WTC11 (cell line): ENCODE measurements at regions not wholly inside any gene's neighbourhood (a gene's known extent, or its start where the extent isn't known, plus 50 kb on each side); places are given as distances from the start of the nearest gene placed in this dataset.

Source experiments
- CTCF ChIP-seq: fragments of 200-600 bp; IDR thresholded peaks from 2 replicates; pipeline ENCODE4 v1.8.0; 2022; ENCODE audit warnings: antibody characterized with exemption
- FOXJ3 ChIP-seq: sonication (generic); formaldehyde crosslinking; IDR thresholded peaks from 2 replicates; pipeline ENCODE4 v1.9.0; 2021; ENCODE audit warnings: missing genetic modification reagents, mild to moderate bottlenecking, borderline replicate concordance
- FOXP1 ChIP-seq: sonication (generic); formaldehyde crosslinking; IDR thresholded peaks from 2 replicates; pipeline ENCODE4 v1.8.0; 2022; ENCODE audit warnings: missing genetic modification reagents, mild to moderate bottlenecking, moderate library complexity, borderline replicate concordance
- MXD4 ChIP-seq: fragments of 250-450 bp; sonication (Bioruptor Pico); IDR thresholded peaks from 2 replicates; pipeline ENCODE4 v1.8.0; 2021; ENCODE audit warnings: mild to moderate bottlenecking, moderate library complexity, borderline replicate concordance
- SMAD3 ChIP-seq: sonication (generic); formaldehyde crosslinking; IDR thresholded peaks from 2 replicates; pipeline ENCODE4 v1.8.0; 2022; ENCODE audit warnings: missing genetic modification reagents, mild to moderate bottlenecking, borderline replicate concordance
- TP53 ChIP-seq: sonication (generic); formaldehyde crosslinking; IDR thresholded peaks from 2 replicates; pipeline ENCODE4 v1.8.1; 2023; ENCODE audit warnings: mild to moderate bottlenecking, missing genetic modification reagents
- ZBTB21 ChIP-seq: sonication (generic); formaldehyde crosslinking; IDR thresholded peaks from 2 replicates; pipeline ENCODE4 v1.8.1; 2023; ENCODE audit warnings: mild to moderate bottlenecking, missing genetic modification reagents, borderline replicate concordance
- ZBTB43 ChIP-seq: sonication (generic); formaldehyde crosslinking; IDR thresholded peaks from 2 replicates; pipeline ENCODE4 v1.8.1; 2023; ENCODE audit warnings: mild to moderate bottlenecking, missing genetic modification reagents
- ZNF138 ChIP-seq: sonication (generic); formaldehyde crosslinking; conservative IDR thresholded peaks from 2 replicates; pipeline ENCODE4 v1.8.1; 2022; ENCODE audit warnings: mild to moderate bottlenecking, moderate library complexity, missing genetic modification reagents

- TF ChIP-seq FOXP1 (CRISPR knock-in tag) (no peak), TP53 (no peak), FOXJ3 (CRISPR knock-in tag) (no peak), CTCF (no peak), ZNF138 (CRISPR knock-in tag) (no peak), MXD4 (CRISPR knock-in tag) (no peak), ZBTB21 (no peak), SMAD3 (CRISPR knock-in tag) (no peak), ZBTB43 (no peak)
These were observed 70.2 kb upstream of the TEX51 start for GRCh38 chr2:126828491-126828890.
